ENCODE measurements at regions not wholly inside any gene's neighbourhood (a gene's known extent, or its start where the extent isn't known, plus 50 kb on each side); places are given as distances from the start of the nearest gene placed in this dataset.

GRCh38 chr6:71408787-71409723 lies 120.4 kb downstream of the OGFRL1 start:
- H3K79me2 ChIP-seq (ENCODE audit: insufficient read depth, low read length): no peaks in the 10 kb centered on the region
- H4K20me1 ChIP-seq (ENCODE audit: insufficient read depth): no peaks in the 10 kb centered on the region
- 0 out of 2 replicates have a peak, but pooled peaks cover 4% of the 10 kb centered on the region for H3K27me3 ChIP-seq (ENCODE audit: insufficient read depth, low read length)
- no peaks in the 10 kb centered on the region for H3K9me2 ChIP-seq (ENCODE audit: insufficient read depth)
- POLR2A ChIA-PET: no interaction called here
- intact Hi-C loops (cut with micrococcal nuclease): no loop called here
- no peak for DNase-seq (ENCODE audit: low read depth, low spot score)
- BruUV-seq (replicated peaks): no TSS peak
- RAD21 ChIA-PET (ENCODE audit: low non-redundant PET in 1 of 2, low total read pairs in 2 of 2, uncharacterized antibody in 2 of 2, unreplicated experiment in 2 of 2): no interaction called here
- no peaks in the 10 kb centered on the region for H3K9me3 ChIP-seq (ENCODE audit: control insufficient read depth in 1 of 2, insufficient read depth in 1 of 2, low read depth in 1 of 2, low read length in 2 of 2)
- H3K4me1 ChIP-seq (ENCODE audit: control insufficient read depth in 1 of 2, insufficient read depth in 2 of 2, low read length in 2 of 2): peaks cover 0 to 28% of the 10 kb centered on the region in 2 experiments; a peak in 2 of 4 replicates
- no peak overlapping the region for H3K4me3 ChIP-seq (replicated peaks in 1 of 2; ENCODE audit: low read depth in 1 of 2, low read length in 2 of 2)
- no peak for ATAC-seq
- no peak overlapping the region for H3K4me2 ChIP-seq (ENCODE audit: low read length)
- no peak overlapping the region for H3K27ac ChIP-seq (ENCODE audit: low read depth, low read length)
- H3K9ac ChIP-seq (ENCODE audit: low read length): no peak overlapping the region
- no peak for TF ChIP-seq RAD21 (IDR thresholded peaks at IDR 0.05; ENCODE audit: low read depth)
- no peak for TF ChIP-seq YY1 (IDR thresholded peaks at IDR 0.05; ENCODE audit: extremely low read depth, insufficient replicate concordance, low read depth, low read length)
- CTCF ChIA-PET: no interaction called here
- H2AFZ ChIP-seq (ENCODE audit: low read depth, low read length, poor library complexity, severe bottlenecking): no peak overlapping the region
- no peaks in the 10 kb centered on the region for H3K36me3 ChIP-seq (ENCODE audit: control insufficient read depth in 1 of 2, insufficient read depth in 2 of 2, low read length in 2 of 2)

- Histone ChIP-seq H3K4me3 (replicated peaks in 1 of 2; ENCODE audit: low read depth in 1 of 2, low read length in 2 of 2) (no peak overlapping the region), H3K9me3 (ENCODE audit: control insufficient read depth in 1 of 2, insufficient read depth in 1 of 2, low read depth in 1 of 2, low read length in 2 of 2) (no peaks in the 10 kb centered on the region), H3K9me2 (ENCODE audit: insufficient read depth) (no peaks in the 10 kb centered on the region), H3K27me3 (ENCODE audit: insufficient read depth, low read length) (0 out of 2 replicates have a peak, but pooled peaks cover 4% of the 10 kb centered on the region), H4K20me1 (ENCODE audit: insufficient read depth) (no peaks in the 10 kb centered on the region), H3K4me1 (ENCODE audit: control insufficient read depth in 1 of 2, insufficient read depth in 2 of 2, low read length in 2 of 2) (peaks cover 0 to 17% of the 10 kb centered on the region in 2 experiments; a peak in 1 of 4 replicates), H3K9ac (ENCODE audit: low read length) (no peak overlapping the region), H3K79me2 (ENCODE audit: insufficient read depth, low read length) (no peaks in the 10 kb centered on the region), H2AFZ (ENCODE audit: low read depth, low read length, poor library complexity, severe bottlenecking) (no peak overlapping the region), H3K36me3 (ENCODE audit: control insufficient read depth in 1 of 2, insufficient read depth in 2 of 2, low read length in 2 of 2) (no peaks in the 10 kb centered on the region), H3K4me2 (ENCODE audit: low read length) (no peak overlapping the region), H3K27ac (ENCODE audit: low read depth, low read length) (no peak overlapping the region)
- no TSS peak for BruUV-seq (replicated peaks)
- ChIA-PET CTCF (no interaction called here), RAD21 (ENCODE audit: low non-redundant PET in 1 of 2, low total read pairs in 2 of 2, uncharacterized antibody in 2 of 2, unreplicated experiment in 2 of 2) (no interaction called here), POLR2A (no interaction called here)
- DNase-seq (ENCODE audit: low read depth, low spot score): no peak
- intact Hi-C loops (cut with micrococcal nuclease): no loop called here
- no peak for ATAC-seq
- TF ChIP-seq ZFX (IDR thresholded peaks at IDR 0.05): no peak
- TF ChIP-seq ATF3 (IDR thresholded peaks at IDR 0.05): no peak
- no peak for TF ChIP-seq EZH2phosphoT487 (IDR thresholded peaks at IDR 0.05; ENCODE audit: borderline replicate concordance)
- no peak for TF ChIP-seq EZH2 (IDR thresholded peaks at IDR 0.05)
- no peak for TF ChIP-seq POLR2A (IDR thresholded peaks at IDR 0.05; ENCODE audit: borderline replicate concordance, extremely low read depth, insufficient read depth, insufficient read length)
- TF ChIP-seq ELF1 (IDR thresholded peaks at IDR 0.05; ENCODE audit: borderline replicate concordance, low read depth): no peak
- TF ChIP-seq CEBPB (IDR thresholded peaks at IDR 0.05; ENCODE audit: low read depth): no peak
- TF ChIP-seq REST (IDR thresholded peaks at IDR 0.05; ENCODE audit: low read depth): no peak
- no peak for TF ChIP-seq POLR2AphosphoS5 (IDR thresholded peaks at IDR 0.05; ENCODE audit: low read depth, low read length)
- no peak for TF ChIP-seq TCF7L2 (IDR thresholded peaks at IDR 0.05; ENCODE audit: borderline replicate concordance, extremely low read depth, insufficient read depth, insufficient read length)
- no peak for TF ChIP-seq SP1 (IDR thresholded peaks at IDR 0.05; ENCODE audit: low read depth)
- TF ChIP-seq JUND (IDR thresholded peaks at IDR 0.05): no peak
- TF ChIP-seq YY1 (IDR thresholded peaks at IDR 0.05; ENCODE audit: extremely low read depth, insufficient replicate concordance, low read depth, low read length): no peak
- TF ChIP-seq FOSL1 (IDR thresholded peaks at IDR 0.05; ENCODE audit: low read depth): no peak
- no peak for TF ChIP-seq RAD21 (IDR thresholded peaks at IDR 0.05; ENCODE audit: low read depth)
- TF ChIP-seq MAX (IDR thresholded peaks at IDR 0.05): no peak
- TF ChIP-seq CBX3 (IDR thresholded peaks at IDR 0.05; ENCODE audit: low read depth): no peak
- no peak for TF ChIP-seq ZNF274 (IDR thresholded peaks at IDR 0.05; ENCODE audit: low read depth, low read length)
Measured at GRCh38 chr6:71410164-71410566, 121.6 kb downstream of the OGFRL1 start.

Measured in HCT116 (cell line).